ENCODE measurements at regions not wholly inside any gene's neighbourhood (a gene's known extent, or its start where the extent isn't known, plus 50 kb on each side); places are given as distances from the start of the nearest gene placed in this dataset.
"Not testable (repeated sequence)": the region's sequence is repeated elsewhere in the genome, so short reads cannot be mapped to it uniquely, and the experiment has no call there.

GRCh38 chr5:23977997-23978396 is 470.6 kb downstream of the PRDM9 start:
- H3K4me1 ChIP-seq: no peaks in the 10 kb centered on the region
- no peak overlapping the region for H3K4me3 ChIP-seq
- no peak overlapping the region for H3K27ac ChIP-seq
- H3K9me3 ChIP-seq: peaks cover 3 to 18% (median 11%) of the 10 kb centered on the region in 4 donors
- WGBS, 2 donors: 71 to 75% methylated on average over 4 of the region's 4 CpGs
- no peaks in the 10 kb centered on the region for H3K27me3 ChIP-seq
- no peak for ATAC-seq (ENCODE audit: low FRiP score in 2 of 2)
- no peaks in the 10 kb centered on the region for H3K36me3 ChIP-seq
- DNase-seq: no peak
- TF ChIP-seq, protein P1, sequence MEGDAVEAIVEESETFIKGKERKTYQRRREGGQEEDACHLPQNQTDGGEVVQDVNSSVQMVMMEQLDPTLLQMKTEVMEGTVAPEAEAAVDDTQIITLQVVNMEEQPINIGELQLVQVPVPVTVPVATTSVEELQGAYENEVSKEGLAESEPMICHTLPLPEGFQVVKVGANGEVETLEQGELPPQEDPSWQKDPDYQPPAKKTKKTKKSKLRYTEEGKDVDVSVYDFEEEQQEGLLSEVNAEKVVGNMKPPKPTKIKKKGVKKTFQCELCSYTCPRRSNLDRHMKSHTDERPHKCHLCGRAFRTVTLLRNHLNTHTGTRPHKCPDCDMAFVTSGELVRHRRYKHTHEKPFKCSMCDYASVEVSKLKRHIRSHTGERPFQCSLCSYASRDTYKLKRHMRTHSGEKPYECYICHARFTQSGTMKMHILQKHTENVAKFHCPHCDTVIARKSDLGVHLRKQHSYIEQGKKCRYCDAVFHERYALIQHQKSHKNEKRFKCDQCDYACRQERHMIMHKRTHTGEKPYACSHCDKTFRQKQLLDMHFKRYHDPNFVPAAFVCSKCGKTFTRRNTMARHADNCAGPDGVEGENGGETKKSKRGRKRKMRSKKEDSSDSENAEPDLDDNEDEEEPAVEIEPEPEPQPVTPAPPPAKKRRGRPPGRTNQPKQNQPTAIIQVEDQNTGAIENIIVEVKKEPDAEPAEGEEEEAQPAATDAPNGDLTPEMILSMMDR (IDR thresholded peaks at IDR 0.05): no peak
- TF ChIP-seq POLR2A (IDR thresholded peaks at IDR 0.05) (no peak), EP300 (IDR thresholded peaks at IDR 0.05) (no peak), POLR2AphosphoS5 (IDR thresholded peaks at IDR 0.05) (no peak)

DNA sequence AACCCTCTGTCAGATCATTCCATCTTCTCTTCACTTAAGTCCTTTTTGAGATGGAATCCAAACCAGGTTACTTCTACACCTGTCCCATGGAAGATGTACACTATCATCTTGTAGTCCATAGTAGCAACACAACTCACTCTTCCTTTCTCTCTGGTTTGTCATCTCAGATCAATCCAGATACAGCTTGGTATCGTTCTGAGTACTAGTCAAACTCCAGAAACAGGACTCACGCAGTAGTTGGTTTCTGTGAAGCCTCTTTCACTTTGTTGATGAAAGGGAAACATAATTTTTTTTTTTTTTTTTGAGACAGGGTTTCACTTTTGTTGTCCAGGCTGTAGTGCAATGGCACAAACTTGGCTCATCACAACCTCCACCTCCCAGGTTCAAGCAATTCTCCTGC is 484.0 kb downstream of the PRDM9 start:
- ATAC-seq (ENCODE audit: low FRiP score in 2 of 2): no peak
- DNase-seq: no peak
- Histone ChIP-seq H3K27ac (no peak overlapping the region), H3K36me3 (no peaks in the 10 kb centered on the region), H3K27me3 (no peaks in the 10 kb centered on the region), H3K4me1 (no peaks in the 10 kb centered on the region), H3K9me3 (no peaks in the 10 kb centered on the region), H3K4me3 (no peak overlapping the region)
- TF ChIP-seq, protein P1 (IDR thresholded peaks at IDR 0.05): no peak
- TF ChIP-seq EP300 (IDR thresholded peaks at IDR 0.05) (no peak), POLR2A (IDR thresholded peaks at IDR 0.05) (no peak), POLR2AphosphoS5 (IDR thresholded peaks at IDR 0.05) (no peak)
- WGBS, 2 donors: 76 to 87% methylated on average over 2 of the region's 2 CpGs

DNA sequence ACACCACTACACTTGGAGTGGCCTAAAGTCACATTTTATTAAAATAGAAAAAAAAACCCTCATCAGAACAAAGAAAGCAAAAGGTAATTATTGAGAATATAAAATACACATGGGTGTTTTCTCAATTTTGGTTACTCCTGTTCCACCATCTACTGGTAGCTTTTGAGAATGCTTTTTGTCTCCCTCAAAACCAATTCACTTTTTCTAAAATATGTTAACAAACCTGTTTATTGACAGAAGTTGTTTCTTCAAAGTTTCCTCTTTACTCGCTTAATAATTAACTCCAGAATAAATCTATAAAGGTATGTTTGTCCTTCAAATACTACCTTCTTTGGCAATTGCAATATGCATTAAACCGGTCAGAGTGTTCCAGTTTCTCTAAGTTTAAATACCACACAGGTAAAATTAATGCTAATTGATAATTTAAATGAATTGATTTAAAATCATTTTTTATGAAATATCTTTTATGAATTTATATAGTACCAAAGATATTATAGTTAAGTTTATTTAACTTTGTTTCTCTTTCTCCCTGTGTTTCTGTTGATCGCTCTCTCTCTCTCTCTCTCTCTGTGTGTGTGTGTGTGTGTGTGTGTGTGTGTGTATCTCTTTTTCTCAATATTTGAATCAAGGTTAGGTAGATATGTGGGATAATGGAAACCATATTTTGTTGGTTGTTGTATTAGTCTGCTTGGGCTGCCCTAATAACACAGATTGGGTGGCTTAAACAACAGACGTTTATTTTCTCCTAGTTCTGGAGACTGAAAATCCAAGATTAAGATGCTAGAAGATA is 487.4 kb downstream of the PRDM9 start:
- no peak for TF ChIP-seq EP300 (IDR thresholded peaks at IDR 0.05)
- no peak for TF ChIP-seq POLR2A (IDR thresholded peaks at IDR 0.05)
- TF ChIP-seq POLR2AphosphoS5 (IDR thresholded peaks at IDR 0.05): no peak
- TF ChIP-seq, protein P1 (IDR thresholded peaks at IDR 0.05): no peak
- 73 to 82% methylated on average over 4 of the region's 4 CpGs for WGBS, 2 donors
- Histone ChIP-seq H3K36me3 (no peaks in the 10 kb centered on the region), H3K27ac (no peak overlapping the region), H3K9me3 (no peaks in the 10 kb centered on the region), H3K4me3 (no peak overlapping the region), H3K27me3 (no peaks in the 10 kb centered on the region), H3K4me1 (no peaks in the 10 kb centered on the region)
- ATAC-seq (ENCODE audit: low FRiP score in 2 of 2) (no peak), DNase-seq (no peak)

DNA sequence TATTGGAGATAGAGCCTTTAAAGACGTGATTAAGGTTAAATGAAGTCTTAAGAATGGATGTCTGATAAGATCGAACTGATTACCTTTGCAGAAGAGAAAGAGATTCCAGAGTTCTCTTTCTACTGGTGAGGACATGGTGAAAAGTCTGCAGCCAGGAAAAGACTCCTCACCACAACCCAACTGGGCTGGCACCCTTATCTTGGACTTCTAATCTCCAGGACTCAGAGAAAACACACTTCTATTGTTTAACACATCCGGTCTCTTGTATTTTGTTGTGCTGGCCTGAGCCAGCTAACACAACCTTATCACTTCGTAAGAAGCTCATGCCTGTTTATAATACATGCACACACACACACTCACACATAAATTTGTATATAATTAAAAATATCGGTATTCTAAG is 489.1 kb downstream of the PRDM9 start:
- WGBS, 2 donors: 54% methylated on average over 5 of the region's 5 CpGs
- Histone ChIP-seq H3K4me1 (no peaks in the 10 kb centered on the region), H3K4me3 (no peak overlapping the region), H3K36me3 (no peaks in the 10 kb centered on the region), H3K9me3 (no peaks in the 10 kb centered on the region), H3K27me3 (no peaks in the 10 kb centered on the region), H3K27ac (no peak overlapping the region)
- TF ChIP-seq, protein P1 (IDR thresholded peaks at IDR 0.05): no peak
- no peak for TF ChIP-seq EP300 (IDR thresholded peaks at IDR 0.05)
- DNase-seq: no peak
- no peak for ATAC-seq (ENCODE audit: low FRiP score in 2 of 2)

- no peaks in the 10 kb centered on the region for H3K9me3 ChIP-seq
- no peak overlapping the region for H3K4me3 ChIP-seq
- ATAC-seq (ENCODE audit: low FRiP score in 2 of 2) (no peak), DNase-seq (no peak)
- H3K4me1 ChIP-seq: no peaks in the 10 kb centered on the region
- no peaks in the 10 kb centered on the region for H3K27me3 ChIP-seq
- no peak overlapping the region for H3K27ac ChIP-seq
- H3K36me3 ChIP-seq: no peaks in the 10 kb centered on the region
- no peak for TF ChIP-seq POLR2A (IDR thresholded peaks at IDR 0.05)
- TF ChIP-seq EP300 (IDR thresholded peaks at IDR 0.05): no peak
- TF ChIP-seq POLR2AphosphoS5 (IDR thresholded peaks at IDR 0.05): no peak
- TF ChIP-seq, protein P1 (IDR thresholded peaks at IDR 0.05): no peak
These were observed 498.0 kb downstream of the PRDM9 start for GRCh38 chr5:24005384-24005783.

DNA sequence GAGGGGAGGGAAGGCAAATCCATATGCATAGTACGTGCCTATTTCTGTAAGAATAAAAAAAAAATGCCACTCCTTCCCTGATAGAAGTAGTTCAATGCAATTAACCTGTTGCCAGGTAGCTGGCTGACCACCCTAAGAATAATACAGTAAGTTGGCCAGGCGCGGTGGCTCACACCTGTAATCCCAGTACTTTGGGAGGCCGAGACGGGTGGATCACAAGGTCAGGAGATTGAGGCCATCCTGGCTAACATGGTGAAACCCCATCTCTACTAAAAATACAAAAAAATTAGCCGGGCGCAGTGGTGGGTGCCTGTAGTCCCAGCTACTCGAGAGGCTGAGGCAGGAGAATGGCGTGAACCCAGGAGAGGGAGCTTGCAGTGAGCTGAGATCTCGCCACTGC is 510.3 kb downstream of the PRDM9 start:
- not testable (repeated sequence) for H3K36me3 ChIP-seq; H3K9me3 ChIP-seq; H3K4me1 ChIP-seq; H3K4me3 ChIP-seq; ATAC-seq (ENCODE audit: low FRiP score in 2 of 2); H3K27ac ChIP-seq; DNase-seq; H3K27me3 ChIP-seq
- 78 to 92% methylated on average over 10 of the region's 10 CpGs for WGBS, 2 donors

All from upper lobe of left lung (tissue), 6 donors.